Tibial nerve (tissue), 4 donors: ENCODE measurements at regions not wholly inside any gene's neighbourhood (a gene's known extent, or its start where the extent isn't known, plus 50 kb on each side); places are given as distances from the start of the nearest gene placed in this dataset.

Source experiments
- CTCF ChIP-seq, 5 experiments: fragments of 200-600 bp in 3 of 5; fragments of 450-650 bp in 2 of 5; sonication (generic) in 3 of 5; IDR thresholded peaks; one replicate each; pipeline ENCODE4 v1.5.1; 2016 to 2019; ENCODE audit warnings: antibody characterized with exemption in 5 of 5, mild to moderate bottlenecking in 3 of 5, moderate library complexity in 2 of 5
- EP300 ChIP-seq, 2 donors: sonication (generic); formaldehyde crosslinking; IDR thresholded peaks; one replicate each; pipeline ENCODE4 v1.6.1; 2017; ENCODE audit warnings: antibody characterized with exemption in 2 of 2, mild to moderate bottlenecking in 1 of 2

DNA sequence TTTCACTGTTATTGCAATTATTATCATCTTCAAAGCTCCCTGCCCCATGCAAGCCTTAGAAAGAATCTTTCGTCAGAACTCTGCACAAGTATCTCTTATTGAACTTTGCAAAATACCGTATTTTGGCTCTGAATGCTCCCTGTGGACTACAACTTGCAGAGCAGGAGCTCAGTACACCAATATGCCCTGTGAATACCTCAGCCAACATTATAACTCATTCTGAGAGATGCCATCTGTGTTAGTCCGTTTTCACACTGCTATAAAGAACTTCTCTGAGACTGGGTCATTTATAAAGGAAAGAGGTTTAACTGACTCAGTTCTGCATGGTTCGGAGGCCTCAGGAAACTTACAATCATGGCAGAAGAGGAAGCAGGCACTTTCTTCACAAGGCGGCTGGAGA, 87.2 kb upstream of the XYLT1 start:
- no peak for TF ChIP-seq CTCF (IDR thresholded peaks at IDR 0.05)
- no peak for TF ChIP-seq EP300 (IDR thresholded peaks at IDR 0.05)
